Panc1 (cell line): ENCODE measurements at regions not wholly inside any gene's neighbourhood (a gene's known extent, or its start where the extent isn't known, plus 50 kb on each side); places are given as distances from the start of the nearest gene placed in this dataset.

ENCODE experiments used
- CTCF ChIP-seq: fragments of 450-650 bp; IDR thresholded peaks from 2 replicates; pipeline ENCODE4 v1.5.1; 2017; ENCODE audit warnings: mild to moderate bottlenecking
- POLR2AphosphoS5 ChIP-seq: IDR thresholded peaks from 2 replicates; pipeline ENCODE4 v1.6.1; 2012; ENCODE audit warnings: mild to moderate bottlenecking, low read depth, low read length, moderate library complexity

GRCh38 chr6:65780691-65781090 is 73.7 kb upstream of the EYS start:
- TF ChIP-seq CTCF: no peak
- no peak for TF ChIP-seq POLR2AphosphoS5
